Thoracic aorta (tissue), 2 donors: ENCODE measurements at regions not wholly inside any gene's neighbourhood (a gene's known extent, or its start where the extent isn't known, plus 50 kb on each side); places are given as distances from the start of the nearest gene placed in this dataset.

ENCODE experiments used
- ATAC-seq: fragments of 150-250 bp; one replicate; pipeline ENCODE4 v1.8.0; 2017; ENCODE audit warnings: low read depth; ENCODE audit not compliant: insufficient number of reproducible peaks, low FRiP score
- DNase-seq: peaks from one replicate; pipeline ENCODE4 v3.0.0-alpha.2; 2020; ENCODE audit warnings: low spot score
- H3K27ac ChIP-seq, 2 donors: fragments of 200-600 bp; sonication (generic); 1 replicate in 1 of 2; 2 replicates in 1 of 2; pipeline ENCODE4 v1.5.1; 2016; ENCODE audit warnings: mild to moderate bottlenecking in 2 of 2, moderate library complexity in 2 of 2
- H3K27me3 ChIP-seq: fragments of 200-600 bp; sonication (generic); replicated peaks from 2 replicates; pipeline ENCODE4 v1.6.0; 2016; ENCODE audit warnings: mild to moderate bottlenecking; ENCODE audit not compliant: insufficient read depth
- H3K36me3 ChIP-seq: fragments of 200-600 bp; sonication (generic); one replicate; pipeline ENCODE4 v1.5.1; 2016
- H3K4me1 ChIP-seq, 2 donors: fragments of 200-600 bp; sonication (generic); 1 replicate in 1 of 2; 2 replicates in 1 of 2; pipeline versions ENCODE4 v1.5.1 to v1.6.0; 2016; ENCODE audit warnings: low read depth in 2 of 2, mild to moderate bottlenecking in 1 of 2; ENCODE audit not compliant: control insufficient read depth in 1 of 2
- H3K4me3 ChIP-seq: fragments of 200-600 bp; sonication (generic); 2 replicates; pipeline ENCODE4 v1.5.1; 2016; ENCODE audit warnings: mild to moderate bottlenecking
- H3K9me3 ChIP-seq: fragments of 200-600 bp; sonication (generic); 2 replicates; pipeline ENCODE4 v1.5.1; 2016
- CTCF ChIP-seq: fragments of 200-600 bp; sonication (generic); IDR thresholded peaks from one replicate; pipeline ENCODE4 v1.5.1; 2019; ENCODE audit warnings: antibody characterized with exemption

- Histone ChIP-seq H3K27me3 (no peaks in the 10 kb centered on the region), H3K27ac (no peak overlapping the region), H3K4me1 (no peaks in the 10 kb centered on the region), H3K9me3 (no peaks in the 10 kb centered on the region), H3K36me3 (no peaks in the 10 kb centered on the region), H3K4me3 (no peak overlapping the region)
- DNase-seq (no peak), ATAC-seq (no peak)
- no peak for TF ChIP-seq CTCF
These were observed 291.5 kb upstream of the MANEA start for GRCh38 chr6:95285881-95286280.

GRCh38 chr6:95286874-95287273 is 290.5 kb upstream of the MANEA start:
- H3K4me3 ChIP-seq, result no peak overlapping the region
- H3K4me1 ChIP-seq, result no peaks in the 10 kb centered on the region
- ATAC-seq (no peak), DNase-seq (no peak)
- TF ChIP-seq CTCF, result no peak
- H3K27ac ChIP-seq, result no peak overlapping the region
- H3K9me3 ChIP-seq, result no peaks in the 10 kb centered on the region
- no peaks in the 10 kb centered on the region for H3K36me3 ChIP-seq
- no peaks in the 10 kb centered on the region for H3K27me3 ChIP-seq

GRCh38 chr6:95288251-95288650 is 289.1 kb upstream of the MANEA start:
- no peak for TF ChIP-seq CTCF
- no peaks in the 10 kb centered on the region for H3K9me3 ChIP-seq
- no peaks in the 10 kb centered on the region for H3K27me3 ChIP-seq
- no peak for DNase-seq
- no peaks in the 10 kb centered on the region for H3K36me3 ChIP-seq
- H3K4me1 ChIP-seq, result no peaks in the 10 kb centered on the region
- no peak overlapping the region for H3K27ac ChIP-seq
- ATAC-seq, result no peak
- H3K4me3 ChIP-seq, result no peak overlapping the region

GRCh38 chr6:95292011-95292410 is 285.3 kb upstream of the MANEA start:
- no peak for TF ChIP-seq CTCF

GRCh38 chr6:95293257-95293656 is 284.1 kb upstream of the MANEA start:
- no peak for TF ChIP-seq CTCF
- ATAC-seq (no peak), DNase-seq (no peak)
- Histone ChIP-seq H3K36me3 (no peaks in the 10 kb centered on the region), H3K27me3 (no peaks in the 10 kb centered on the region), H3K4me1 (no peaks in the 10 kb centered on the region), H3K27ac (no peak overlapping the region), H3K4me3 (no peak overlapping the region), H3K9me3 (no peaks in the 10 kb centered on the region)

More at GRCh38 chr6:95292011-95292410, 285.3 kb upstream of the MANEA start:
- Histone ChIP-seq H3K4me1 (no peaks in the 10 kb centered on the region), H3K36me3 (no peaks in the 10 kb centered on the region), H3K27ac (no peak overlapping the region), H3K27me3 (no peaks in the 10 kb centered on the region), H3K4me3 (no peak overlapping the region), H3K9me3 (no peaks in the 10 kb centered on the region)
- ATAC-seq, result no peak
- DNase-seq, result no peak
